ENCODE measurements at regions not wholly inside any gene's neighbourhood (a gene's known extent, or its start where the extent isn't known, plus 50 kb on each side); places are given as distances from the start of the nearest gene placed in this dataset.
"Not testable (repeated sequence)": the region's sequence is repeated elsewhere in the genome, so short reads cannot be mapped to it uniquely, and the experiment has no call there.

DNA sequence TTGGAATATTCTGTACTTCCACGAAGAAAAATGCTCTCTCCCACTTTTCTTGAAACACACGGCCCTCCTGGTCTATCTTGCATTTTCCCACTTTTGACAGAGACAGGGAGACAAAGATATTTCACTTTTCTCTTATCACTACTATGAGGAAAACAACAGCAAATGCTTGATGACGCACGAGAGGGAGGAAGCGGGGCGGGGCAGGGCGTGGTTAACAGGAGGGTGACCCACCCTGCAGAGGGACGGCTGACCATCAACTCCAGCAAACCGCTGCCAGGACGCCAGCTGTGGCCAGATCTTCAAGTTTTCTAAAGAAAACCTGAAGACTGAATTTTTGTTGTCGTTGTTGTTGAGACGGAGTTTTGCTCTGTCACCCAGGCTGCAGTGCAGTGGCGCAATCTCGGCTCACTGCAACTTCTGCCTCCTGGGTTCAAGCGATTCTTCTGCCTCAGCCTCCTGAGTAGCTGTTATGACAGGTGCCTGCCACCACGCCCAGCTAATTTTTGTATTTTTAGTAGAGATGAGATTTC lies 63.8 kb downstream of the NSUN5 start:
- POLR2A ChIA-PET; CTCF ChIA-PET; H3K4me3 Mint-ChIP-seq; H3K36me3 Mint-ChIP-seq; H3K36me3 ChIP-seq (ENCODE audit: insufficient read depth, low read length); H3K27ac ChIP-seq (ENCODE audit: low read depth, low read length); H3K4me1 ChIP-seq (ENCODE audit: insufficient read depth, low read length); H3K4me3 ChIP-seq (ENCODE audit: low read length); H3K4me1 Mint-ChIP-seq; H3K9me3 ChIP-seq (ENCODE audit: low read length); H3K27me3 ChIP-seq (ENCODE audit: insufficient read depth, low read length, poor library complexity, severe bottlenecking); DNase-seq; H3K9me3 Mint-ChIP-seq; H3K27me3 Mint-ChIP-seq; H3K27ac Mint-ChIP-seq: not testable (repeated sequence)

GRCh38 chr7:73234994-73235717 lies 73.5 kb downstream of the NSUN5 start:
- H3K27ac Mint-ChIP-seq; H3K36me3 Mint-ChIP-seq; H3K9me3 ChIP-seq (ENCODE audit: low read length); H3K4me3 ChIP-seq (ENCODE audit: low read length); H3K4me1 Mint-ChIP-seq; H3K27me3 Mint-ChIP-seq; H3K4me1 ChIP-seq (ENCODE audit: insufficient read depth, low read length); POLR2A ChIA-PET; H3K36me3 ChIP-seq (ENCODE audit: insufficient read depth, low read length); CTCF ChIA-PET; H3K9me3 Mint-ChIP-seq; H3K27me3 ChIP-seq (ENCODE audit: insufficient read depth, low read length, poor library complexity, severe bottlenecking); H3K27ac ChIP-seq (ENCODE audit: low read depth, low read length): not testable (repeated sequence)
- H3K4me3 Mint-ChIP-seq: peak overlapping the region in 2 of 7 donors; percentile 19 to 36
- peak; percentile 86 to 96 (median 93) for DNase-seq

DNA sequence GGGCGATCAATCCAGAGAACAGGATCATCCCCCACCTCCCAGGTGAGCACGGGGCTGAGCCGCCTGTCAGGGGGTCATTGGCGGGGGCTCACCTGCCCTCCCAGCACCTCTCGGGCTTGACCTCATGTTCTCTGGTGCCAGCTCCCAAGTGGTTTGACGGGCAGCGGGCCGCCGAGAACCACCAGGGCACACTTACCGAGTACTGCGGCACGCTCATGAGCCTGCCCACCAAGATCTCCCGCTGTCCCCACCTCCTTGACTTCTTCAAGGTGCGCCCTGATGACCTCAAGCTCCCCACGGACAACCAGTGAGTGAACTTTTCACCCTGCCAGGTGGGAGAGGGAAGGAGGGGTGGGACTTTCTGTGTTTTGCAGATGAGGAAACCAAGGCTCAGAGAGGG lies 82.9 kb downstream of the NSUN5 start:
- POLR2A ChIA-PET; H3K27me3 Mint-ChIP-seq; H3K4me3 ChIP-seq (ENCODE audit: low read length); H3K9me3 Mint-ChIP-seq; H3K4me1 Mint-ChIP-seq; H3K36me3 Mint-ChIP-seq; H3K4me3 Mint-ChIP-seq; H3K4me1 ChIP-seq (ENCODE audit: insufficient read depth, low read length); H3K9me3 ChIP-seq (ENCODE audit: low read length); H3K27me3 ChIP-seq (ENCODE audit: insufficient read depth, low read length, poor library complexity, severe bottlenecking); H3K27ac Mint-ChIP-seq; H3K27ac ChIP-seq (ENCODE audit: low read depth, low read length); H3K36me3 ChIP-seq (ENCODE audit: insufficient read depth, low read length); CTCF ChIA-PET: not testable (repeated sequence)
- DNase-seq: peak in 1 of 5 donors; percentile 31

- H3K36me3 ChIP-seq (ENCODE audit: insufficient read depth, low read length); DNase-seq; H3K27ac Mint-ChIP-seq; H3K36me3 Mint-ChIP-seq; H3K27me3 Mint-ChIP-seq; H3K4me1 Mint-ChIP-seq; H3K9me3 Mint-ChIP-seq; H3K4me3 ChIP-seq (ENCODE audit: low read length); H3K27me3 ChIP-seq (ENCODE audit: insufficient read depth, low read length, poor library complexity, severe bottlenecking); H3K4me3 Mint-ChIP-seq; H3K27ac ChIP-seq (ENCODE audit: low read depth, low read length); POLR2A ChIA-PET; H3K4me1 ChIP-seq (ENCODE audit: insufficient read depth, low read length); H3K9me3 ChIP-seq (ENCODE audit: low read length); CTCF ChIA-PET: not testable (repeated sequence)
Observed at GRCh38 chr7:73221724-73222123, 86.9 kb downstream of the NSUN5 start.

DNA sequence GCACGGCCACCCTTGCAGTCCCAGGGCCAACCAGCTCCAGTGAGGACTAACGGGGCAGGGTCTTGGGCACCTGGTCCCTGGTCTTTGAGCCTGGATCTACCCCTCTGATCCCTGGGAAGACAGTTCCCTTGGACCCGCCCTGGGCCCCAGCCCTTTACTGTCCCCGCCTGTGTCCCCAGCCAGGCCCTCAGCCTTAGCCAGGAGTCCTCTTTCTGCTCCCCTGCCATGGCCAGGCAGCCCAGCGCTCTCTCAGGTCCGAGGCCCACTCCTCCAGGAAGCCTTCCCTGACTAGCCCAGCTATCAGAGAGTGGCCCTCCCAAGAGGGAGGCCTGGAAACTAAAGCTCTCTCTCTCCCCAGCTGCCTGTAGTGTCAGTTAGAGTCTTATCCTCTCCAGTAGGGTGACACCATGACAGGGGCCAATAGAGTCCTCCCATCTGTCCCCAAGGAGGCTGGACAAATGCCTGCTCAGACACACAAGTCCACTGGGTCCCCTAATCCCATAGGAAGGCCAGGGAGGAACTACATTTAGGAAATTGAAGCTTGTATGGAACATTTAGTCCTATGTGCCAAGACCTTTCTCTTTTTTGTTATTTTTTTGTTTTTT lies 87.8 kb downstream of the NSUN5 start:
- H3K4me3 Mint-ChIP-seq; DNase-seq; H3K27me3 Mint-ChIP-seq; H3K27ac ChIP-seq (ENCODE audit: low read depth, low read length); H3K9me3 ChIP-seq (ENCODE audit: low read length); POLR2A ChIA-PET; H3K27ac Mint-ChIP-seq; H3K4me1 Mint-ChIP-seq; CTCF ChIA-PET; H3K36me3 ChIP-seq (ENCODE audit: insufficient read depth, low read length); H3K4me3 ChIP-seq (ENCODE audit: low read length); H3K4me1 ChIP-seq (ENCODE audit: insufficient read depth, low read length); H3K36me3 Mint-ChIP-seq; H3K27me3 ChIP-seq (ENCODE audit: insufficient read depth, low read length, poor library complexity, severe bottlenecking); H3K9me3 Mint-ChIP-seq: not testable (repeated sequence)

- H3K27me3 Mint-ChIP-seq; H3K27me3 ChIP-seq (ENCODE audit: insufficient read depth, low read length, poor library complexity, severe bottlenecking); H3K9me3 ChIP-seq (ENCODE audit: low read length); H3K36me3 Mint-ChIP-seq; DNase-seq; H3K4me1 ChIP-seq (ENCODE audit: insufficient read depth, low read length); H3K36me3 ChIP-seq (ENCODE audit: insufficient read depth, low read length); H3K9me3 Mint-ChIP-seq; H3K4me1 Mint-ChIP-seq; H3K4me3 Mint-ChIP-seq; CTCF ChIA-PET; H3K4me3 ChIP-seq (ENCODE audit: low read length); H3K27ac Mint-ChIP-seq; POLR2A ChIA-PET; H3K27ac ChIP-seq (ENCODE audit: low read depth, low read length): not testable (repeated sequence)
Observed at GRCh38 chr7:73220357-73220756, 88.3 kb downstream of the NSUN5 start.

DNA sequence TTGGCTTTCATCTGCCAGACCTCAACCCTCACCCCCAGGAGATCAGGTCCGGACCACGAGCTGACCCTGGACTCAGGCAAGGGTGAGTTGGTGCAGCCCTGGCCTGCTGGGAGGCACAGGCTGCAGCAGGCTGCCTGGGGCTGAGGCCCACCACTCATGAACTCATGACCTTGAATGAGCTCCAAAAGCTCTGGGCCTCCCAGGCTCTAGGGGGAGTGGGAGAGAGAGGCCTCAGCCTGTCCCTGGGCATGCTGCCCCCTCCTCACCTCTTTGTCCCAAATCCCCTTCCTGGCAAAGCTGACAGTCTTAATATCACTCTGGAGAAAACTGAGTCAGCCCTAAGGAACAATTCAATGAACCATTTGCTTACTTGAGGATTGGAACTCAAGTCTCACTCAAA lies 89.8 kb downstream of the NSUN5 start:
- CTCF ChIA-PET; DNase-seq; H3K27me3 ChIP-seq (ENCODE audit: insufficient read depth, low read length, poor library complexity, severe bottlenecking); H3K9me3 ChIP-seq (ENCODE audit: low read length); H3K27me3 Mint-ChIP-seq; H3K4me1 ChIP-seq (ENCODE audit: insufficient read depth, low read length); H3K9me3 Mint-ChIP-seq; H3K4me3 ChIP-seq (ENCODE audit: low read length); H3K4me3 Mint-ChIP-seq; H3K4me1 Mint-ChIP-seq; H3K27ac ChIP-seq (ENCODE audit: low read depth, low read length); H3K36me3 Mint-ChIP-seq; POLR2A ChIA-PET; H3K27ac Mint-ChIP-seq; H3K36me3 ChIP-seq (ENCODE audit: insufficient read depth, low read length): not testable (repeated sequence)

DNA sequence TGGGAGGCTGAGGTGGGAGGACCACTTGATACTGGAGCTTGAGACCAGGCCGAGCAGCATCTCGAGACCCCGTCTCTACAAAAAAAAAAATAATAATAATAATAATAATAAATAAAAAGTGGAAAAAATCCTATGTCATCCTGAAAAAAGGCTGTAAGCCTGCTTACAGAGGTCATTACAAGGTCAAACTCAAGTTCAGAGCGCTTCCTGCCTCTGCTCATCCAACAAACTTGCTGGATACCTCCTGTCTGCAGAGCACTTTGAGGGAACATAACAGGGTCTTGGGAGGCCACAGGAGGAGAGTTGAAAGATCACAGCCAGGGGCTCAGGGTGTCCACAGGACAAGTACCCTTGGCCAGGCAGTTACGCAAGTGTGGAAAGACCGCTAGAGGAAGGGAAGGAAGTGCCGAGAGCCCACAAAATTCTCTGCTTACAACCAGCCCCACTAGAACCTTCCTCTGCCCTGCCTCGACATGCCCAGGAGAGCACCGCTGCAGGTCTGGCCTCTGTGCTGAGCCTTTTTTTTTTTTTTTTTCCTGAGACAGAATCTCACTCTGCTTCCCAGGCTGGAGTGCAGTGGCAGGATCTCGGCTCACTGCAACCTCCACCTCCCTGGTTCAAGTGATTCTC lies 92.5 kb downstream of the NSUN5 start:
- H3K4me3 Mint-ChIP-seq; H3K4me1 Mint-ChIP-seq; H3K27ac ChIP-seq (ENCODE audit: low read depth, low read length); CTCF ChIA-PET; POLR2A ChIA-PET; H3K27ac Mint-ChIP-seq; H3K36me3 Mint-ChIP-seq; H3K9me3 Mint-ChIP-seq; H3K27me3 Mint-ChIP-seq; H3K4me3 ChIP-seq (ENCODE audit: low read length); H3K36me3 ChIP-seq (ENCODE audit: insufficient read depth, low read length); H3K9me3 ChIP-seq (ENCODE audit: low read length); H3K27me3 ChIP-seq (ENCODE audit: insufficient read depth, low read length, poor library complexity, severe bottlenecking); H3K4me1 ChIP-seq (ENCODE audit: insufficient read depth, low read length); DNase-seq: not testable (repeated sequence)
